Activated CD8-positive, alpha-beta T cell treated with anti-CD3 and anti-CD28 coated beads for 36 hours (primary cell): ENCODE measurements at regions not wholly inside any gene's neighbourhood (a gene's known extent, or its start where the extent isn't known, plus 50 kb on each side); places are given as distances from the start of the nearest gene placed in this dataset.

Experiments used
- ATAC-seq: fragments of 200-7000 bp; cut with Tn5 transposase; one replicate; pipeline ENCODE4 v1.10.0; 2021; ENCODE audit warnings: mild to moderate bottlenecking, moderate library complexity
- CTCF ChIA-PET: fragments of 350-600 bp; sonication (Branson Sonifier 250); formaldehyde crosslinking; loops from one replicate; lab custom pipeline; 2021; ENCODE audit warnings: antibody characterized with exemption; lab: Charles Lee
- POLR2A ChIA-PET: fragments of 350-600 bp; sonication (Branson Sonifier 250); formaldehyde crosslinking; loops from one replicate; lab custom pipeline; 2021; ENCODE audit warnings: antibody characterized with exemption; lab: Charles Lee
- DNase-seq: peaks from one replicate; pipeline ENCODE4 v3.0.0-alpha.2; 2020
- H3K27ac Mint-ChIP-seq: one replicate; pipeline ENCODE4 v1.8.0; 2021; ENCODE audit warnings: mild to moderate bottlenecking, mixed read lengths
- H3K27me3 Mint-ChIP-seq: one replicate; pipeline ENCODE4 v1.8.0; 2021; ENCODE audit warnings: mixed read lengths
- H3K36me3 Mint-ChIP-seq: one replicate; pipeline ENCODE4 v1.8.0; 2021; ENCODE audit warnings: low read depth, mixed read lengths
- H3K4me1 Mint-ChIP-seq: one replicate; pipeline ENCODE4 v1.8.0; 2021; ENCODE audit warnings: low read depth, mixed read lengths
- H3K4me3 Mint-ChIP-seq: one replicate; pipeline ENCODE4 v1.8.0; 2021; ENCODE audit warnings: mild to moderate bottlenecking, moderate library complexity, mixed read lengths
- H3K9me3 Mint-ChIP-seq: one replicate; pipeline ENCODE4 v1.8.0; 2021; ENCODE audit warnings: mixed read lengths
- intact Hi-C: fragments of 100-400 bp; cut with micrococcal nuclease; formaldehyde crosslinking; loops from one replicate; pipeline ENCODE4 v1.10.0; 2022
- TF ChIP-seq, protein P1 (sequence below): fragments of 200-600 bp; IDR thresholded peaks from one replicate; pipeline ENCODE4 v1.8.0; 2022; ENCODE audit warnings: antibody characterized with exemption, mild to moderate bottlenecking

- intact Hi-C loops: loop anchor here (10.0 kb wide), 2 partner anchors 120 to 340 kb away; partner anchors contain the start of gene RAP2B
- ATAC-seq: no peak
- Mint-ChIP-seq H3K4me1 (peaks cover 44% of the 10 kb centered on the region), H3K27ac (peak overlapping the region; percentile 58), H3K36me3 (no peaks in the 10 kb centered on the region), H3K9me3 (no peaks in the 10 kb centered on the region), H3K4me3 (no peak overlapping the region), H3K27me3 (no peaks in the 10 kb centered on the region)
- ChIA-PET POLR2A (interaction anchor here (1.5 kb wide), 1 partner anchor 68 kb away, joined by 3 read pairs; no protein-coding TSS in a partner anchor), CTCF (interaction anchor here (1.2 kb wide), 1 partner anchor 397 kb away, joined by 3 read pairs; no protein-coding TSS in a partner anchor)
- no peak for DNase-seq
- TF ChIP-seq, protein P1, sequence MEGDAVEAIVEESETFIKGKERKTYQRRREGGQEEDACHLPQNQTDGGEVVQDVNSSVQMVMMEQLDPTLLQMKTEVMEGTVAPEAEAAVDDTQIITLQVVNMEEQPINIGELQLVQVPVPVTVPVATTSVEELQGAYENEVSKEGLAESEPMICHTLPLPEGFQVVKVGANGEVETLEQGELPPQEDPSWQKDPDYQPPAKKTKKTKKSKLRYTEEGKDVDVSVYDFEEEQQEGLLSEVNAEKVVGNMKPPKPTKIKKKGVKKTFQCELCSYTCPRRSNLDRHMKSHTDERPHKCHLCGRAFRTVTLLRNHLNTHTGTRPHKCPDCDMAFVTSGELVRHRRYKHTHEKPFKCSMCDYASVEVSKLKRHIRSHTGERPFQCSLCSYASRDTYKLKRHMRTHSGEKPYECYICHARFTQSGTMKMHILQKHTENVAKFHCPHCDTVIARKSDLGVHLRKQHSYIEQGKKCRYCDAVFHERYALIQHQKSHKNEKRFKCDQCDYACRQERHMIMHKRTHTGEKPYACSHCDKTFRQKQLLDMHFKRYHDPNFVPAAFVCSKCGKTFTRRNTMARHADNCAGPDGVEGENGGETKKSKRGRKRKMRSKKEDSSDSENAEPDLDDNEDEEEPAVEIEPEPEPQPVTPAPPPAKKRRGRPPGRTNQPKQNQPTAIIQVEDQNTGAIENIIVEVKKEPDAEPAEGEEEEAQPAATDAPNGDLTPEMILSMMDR: no peak
Observed at GRCh38 chr3:153285194-153285641, 123.2 kb downstream of the RAP2B start.

DNA sequence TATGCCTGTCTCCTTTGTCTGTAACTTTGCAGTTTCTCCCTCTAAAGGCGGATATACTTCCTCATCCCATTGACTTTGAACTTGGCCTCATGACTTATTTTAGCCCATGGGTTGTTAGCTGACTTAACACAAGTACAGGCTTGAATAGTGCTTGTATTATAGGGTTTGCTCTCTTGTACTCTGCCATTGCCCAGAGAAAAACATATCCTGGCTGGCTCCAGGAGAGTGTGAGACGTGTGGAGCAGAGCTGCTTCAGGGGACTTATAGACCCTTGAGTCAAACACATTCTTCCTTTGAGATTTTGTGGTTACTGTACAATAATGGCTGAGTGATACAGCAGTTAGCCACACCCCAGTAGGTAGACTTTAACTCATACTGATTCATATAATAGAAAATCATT, 124.0 kb downstream of the RAP2B start:
- ATAC-seq (no peak), DNase-seq (no peak)
- no peak overlapping the region for H3K4me3 Mint-ChIP-seq
- peaks cover 52% of the 10 kb centered on the region for H3K4me1 Mint-ChIP-seq
- no peaks in the 10 kb centered on the region for H3K9me3 Mint-ChIP-seq
- H3K36me3 Mint-ChIP-seq: no peaks in the 10 kb centered on the region
- TF ChIP-seq, protein P1: no peak
- no peak overlapping the region for H3K27ac Mint-ChIP-seq
- ChIA-PET CTCF (interaction anchor here (1.2 kb wide), 1 partner anchor 396 kb away, joined by 3 read pairs; no protein-coding TSS in a partner anchor), POLR2A (no interaction called here)
- H3K27me3 Mint-ChIP-seq: no peaks in the 10 kb centered on the region
- intact Hi-C loops: loop anchor here (10.0 kb wide), 2 partner anchors 121 to 339 kb away; partner anchors contain the start of gene RAP2B

DNA sequence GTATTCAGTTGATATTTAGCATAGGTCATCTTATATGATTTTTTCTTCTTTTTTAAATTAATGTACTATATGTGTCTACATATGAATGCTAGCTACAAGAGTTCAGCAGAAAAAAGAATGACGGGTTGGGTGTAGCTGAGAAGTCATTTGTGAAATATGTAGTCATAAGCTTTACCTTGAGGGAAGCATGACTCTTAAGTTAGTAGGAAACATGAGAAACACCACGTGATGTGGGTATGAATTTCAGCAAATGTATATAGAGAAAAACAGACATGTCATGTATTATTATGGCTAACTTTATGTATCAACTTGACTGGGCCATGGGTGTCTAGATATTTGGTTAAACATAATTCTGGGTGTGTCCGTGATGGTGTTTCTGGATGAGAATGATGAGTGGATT, 125.0 kb downstream of the RAP2B start:
- TF ChIP-seq, protein P1: no peak
- Mint-ChIP-seq H3K4me1 (peaks cover 57% of the 10 kb centered on the region), H3K36me3 (no peaks in the 10 kb centered on the region), H3K27me3 (no peaks in the 10 kb centered on the region), H3K27ac (no peak overlapping the region), H3K4me3 (no peak overlapping the region), H3K9me3 (no peaks in the 10 kb centered on the region)
- POLR2A ChIA-PET: no interaction called here
- CTCF ChIA-PET: interaction anchor here (1.1 kb wide), 1 partner anchor 34 kb away, joined by 3 read pairs; no protein-coding TSS in a partner anchor
- DNase-seq: no peak
- no peak for ATAC-seq
- intact Hi-C loops: loop anchor here (10.0 kb wide), 2 partner anchors 122 to 338 kb away; partner anchors contain the start of gene RAP2B

DNA sequence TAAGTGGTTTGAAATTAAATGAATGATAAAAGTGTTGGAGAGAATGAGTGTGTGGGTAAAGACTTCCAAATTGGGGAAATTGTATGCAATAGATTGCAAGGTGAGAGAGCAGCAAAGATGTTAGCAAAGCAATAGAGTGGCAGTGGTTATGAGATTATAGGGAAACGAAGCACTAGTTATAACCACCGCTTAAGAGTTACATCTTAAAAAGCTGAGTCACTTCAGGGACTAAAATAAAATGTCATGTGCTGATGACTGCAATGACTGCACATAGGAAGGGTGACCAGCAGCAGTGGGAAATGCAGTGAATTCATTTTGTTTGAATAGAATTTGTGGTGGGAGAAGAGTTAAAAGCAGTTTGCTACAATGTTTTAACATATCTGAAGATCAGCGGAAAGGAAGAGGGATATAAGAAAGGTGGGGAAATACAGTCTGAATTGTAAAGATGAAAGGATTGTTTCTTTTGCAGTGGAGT, 127.3 kb downstream of the RAP2B start:
- Mint-ChIP-seq H3K27me3 (no peaks in the 10 kb centered on the region), H3K27ac (no peak overlapping the region), H3K36me3 (no peaks in the 10 kb centered on the region), H3K9me3 (no peaks in the 10 kb centered on the region), H3K4me3 (no peak overlapping the region), H3K4me1 (peaks cover 50% of the 10 kb centered on the region)
- DNase-seq (no peak), ATAC-seq (peak; percentile 47)
- intact Hi-C loops: loop anchor here (10.0 kb wide), 2 partner anchors 125 to 335 kb away; partner anchors contain the start of gene RAP2B
- ChIA-PET CTCF (no interaction called here), POLR2A (no interaction called here)
- TF ChIP-seq, protein P1: no peak

DNA sequence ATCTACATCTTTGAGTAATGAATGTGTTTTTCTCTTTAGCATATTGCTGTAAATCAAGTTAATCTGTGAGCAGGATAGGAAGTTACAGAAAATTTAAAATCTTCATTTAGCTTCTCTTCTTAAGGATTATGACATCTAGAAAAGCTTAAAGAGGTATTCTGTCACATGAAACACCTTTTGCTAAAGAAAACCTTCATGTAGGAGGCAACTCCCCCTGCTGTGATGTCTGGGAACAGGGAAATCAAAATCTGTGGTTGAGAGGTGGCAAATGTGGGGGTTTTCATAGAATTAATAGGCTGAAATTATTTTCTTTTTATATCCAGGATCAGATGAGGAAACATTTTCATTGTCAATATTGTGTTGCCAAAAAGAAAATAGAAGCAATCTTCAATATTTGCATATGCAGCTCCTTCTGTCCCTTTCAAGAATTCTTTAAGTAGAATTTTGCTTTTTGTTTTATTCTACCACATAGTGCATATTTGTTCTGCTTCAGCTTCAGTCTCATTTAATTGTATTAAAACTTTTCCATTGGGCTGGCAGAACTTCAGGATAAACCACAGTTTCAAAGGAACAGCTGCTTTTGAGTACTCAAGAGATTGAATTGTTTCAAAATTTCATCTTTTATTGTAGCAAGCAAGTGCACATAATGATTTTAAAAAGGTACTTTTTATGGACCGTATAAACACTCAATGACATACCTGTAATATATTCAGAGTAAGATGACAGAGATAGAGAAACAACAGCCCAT, 128.4 kb downstream of the RAP2B start:
- Mint-ChIP-seq H3K27me3 (no peaks in the 10 kb centered on the region), H3K4me1 (peaks cover 43% of the 10 kb centered on the region), H3K27ac (no peak overlapping the region), H3K9me3 (no peaks in the 10 kb centered on the region), H3K36me3 (no peaks in the 10 kb centered on the region), H3K4me3 (no peak overlapping the region)
- ChIA-PET CTCF (interaction anchor here (0.8 to 1.7 kb wide), 8 partner anchors 45 to 480 kb away, joined by 3 to 8 read pairs (median 4); no protein-coding TSS in a partner anchor), POLR2A (no interaction called here)
- intact Hi-C loops: no loop called here
- DNase-seq (peak; percentile 25), ATAC-seq (no peak)
- TF ChIP-seq, protein P1: no peak
